GM18909 (cell line): ENCODE measurements at regions not wholly inside any gene's neighbourhood (a gene's known extent, or its start where the extent isn't known, plus 50 kb on each side); places are given as distances from the start of the nearest gene placed in this dataset.

Experiments
- ATAC-seq: cut with Tn5 transposase; IDR thresholded peaks from one replicate; pipeline ENCODE4 v1.9.1; 2021; ENCODE audit warnings: mild to moderate bottlenecking; ENCODE audit not compliant: unreplicated experiment, poor library complexity

- ATAC-seq, result no peak
Observed at GRCh38 chr18:28382215-28382879, 205.4 kb upstream of the CDH2 start.

GRCh38 chr18:28372186-28372585, 195.3 kb upstream of the CDH2 start:
- no peak for ATAC-seq

- ATAC-seq, result no peak
Observed at GRCh38 chr18:28366676-28367075, 189.7 kb upstream of the CDH2 start.

GRCh38 chr18:28365411-28365831, 188.5 kb upstream of the CDH2 start:
- ATAC-seq, result no peak

GRCh38 chr18:28363124-28363523, 186.2 kb upstream of the CDH2 start:
- ATAC-seq, result no peak

- no peak for ATAC-seq
Observed at GRCh38 chr18:28359176-28359575, 182.2 kb upstream of the CDH2 start.

GRCh38 chr18:28357766-28358401, 181.0 kb upstream of the CDH2 start:
- no peak for ATAC-seq

- no peak for ATAC-seq
Observed at GRCh38 chr18:28350821-28351220, 173.9 kb upstream of the CDH2 start.

GRCh38 chr18:28342231-28342630, 165.3 kb upstream of the CDH2 start:
- ATAC-seq, result no peak

GRCh38 chr18:28338316-28338715, 161.4 kb upstream of the CDH2 start:
- ATAC-seq, result no peak

- ATAC-seq, result no peak
Observed at GRCh38 chr18:28334516-28334915, 157.6 kb upstream of the CDH2 start.

GRCh38 chr18:28332071-28332470, 155.1 kb upstream of the CDH2 start:
- no peak for ATAC-seq

GRCh38 chr18:28331551-28331950, 154.6 kb upstream of the CDH2 start:
- ATAC-seq, result no peak

GRCh38 chr18:28313602-28314001, 136.7 kb upstream of the CDH2 start:
- no peak for ATAC-seq

GRCh38 chr18:28288784-28289183, 111.9 kb upstream of the CDH2 start:
- no peak for ATAC-seq

- no peak for ATAC-seq
Observed at GRCh38 chr18:28287146-28287545, 110.2 kb upstream of the CDH2 start.

- no peak for ATAC-seq
Observed at GRCh38 chr18:28284132-28284531, 107.2 kb upstream of the CDH2 start.

- ATAC-seq, result no peak
Observed at GRCh38 chr18:28281400-28281799, 104.5 kb upstream of the CDH2 start.

- ATAC-seq, result no peak
Observed at GRCh38 chr18:28269750-28270149, 92.8 kb upstream of the CDH2 start.

GRCh38 chr18:28267878-28268625, 91.1 kb upstream of the CDH2 start:
- no peak for ATAC-seq

- no peak for ATAC-seq
Observed at GRCh38 chr18:28267276-28267675, 90.3 kb upstream of the CDH2 start.
